Panc1 (cell line): ENCODE measurements at regions not wholly inside any gene's neighbourhood (a gene's known extent, or its start where the extent isn't known, plus 50 kb on each side); places are given as distances from the start of the nearest gene placed in this dataset.

ENCODE experiments used
- CTCF ChIP-seq: fragments of 450-650 bp; IDR thresholded peaks from 2 replicates; pipeline ENCODE4 v1.5.1; 2017; ENCODE audit warnings: mild to moderate bottlenecking
- POLR2AphosphoS5 ChIP-seq: IDR thresholded peaks from 2 replicates; pipeline ENCODE4 v1.6.1; 2012; ENCODE audit warnings: mild to moderate bottlenecking, low read depth, low read length, moderate library complexity

GRCh38 chr4:152257601-152258066 is 278.3 kb downstream of the FBXW7 start:
- TF ChIP-seq CTCF (no peak), POLR2AphosphoS5 (no peak)
